COLO668 (cell line): ENCODE measurements at regions not wholly inside any gene's neighbourhood (a gene's known extent, or its start where the extent isn't known, plus 50 kb on each side); places are given as distances from the start of the nearest gene placed in this dataset.

Experiments
- DNase-seq: peaks from one replicate; lab custom pipeline; 2025; ENCODE audit not compliant: unreplicated experiment; lab: John Stamatoyannopoulos, UW

GRCh38 chr11:109914038-109914437 is 179.2 kb upstream of the ZC3H12C start:
- DNase-seq = no peak

GRCh38 chr11:109914809-109915653 is 178.2 kb upstream of the ZC3H12C start:
- no peak for DNase-seq

DNA sequence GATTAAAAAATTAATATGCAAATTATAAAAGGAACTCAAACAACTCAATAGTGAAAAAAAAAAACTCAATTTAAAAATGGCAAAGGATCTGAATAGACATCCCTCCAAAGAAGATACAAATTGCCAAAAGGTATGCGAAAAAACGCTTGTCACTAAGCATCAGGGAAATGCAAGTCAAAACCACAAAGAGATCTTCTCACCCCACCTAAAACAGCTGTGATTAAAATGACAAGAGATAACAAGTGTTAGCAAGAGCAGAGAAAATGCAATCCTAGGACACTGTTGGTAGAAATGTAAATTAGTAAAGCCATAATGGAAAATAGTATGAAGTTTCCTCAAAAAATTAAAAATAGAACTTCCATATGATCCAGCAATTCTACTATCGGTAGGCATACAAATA is 166.3 kb upstream of the ZC3H12C start:
- no peak for DNase-seq

- DNase-seq = no peak
These were observed 163.9 kb upstream of the ZC3H12C start for GRCh38 chr11:109929308-109929707.

GRCh38 chr11:109933126-109933525 is 160.1 kb upstream of the ZC3H12C start:
- no peak for DNase-seq

DNA sequence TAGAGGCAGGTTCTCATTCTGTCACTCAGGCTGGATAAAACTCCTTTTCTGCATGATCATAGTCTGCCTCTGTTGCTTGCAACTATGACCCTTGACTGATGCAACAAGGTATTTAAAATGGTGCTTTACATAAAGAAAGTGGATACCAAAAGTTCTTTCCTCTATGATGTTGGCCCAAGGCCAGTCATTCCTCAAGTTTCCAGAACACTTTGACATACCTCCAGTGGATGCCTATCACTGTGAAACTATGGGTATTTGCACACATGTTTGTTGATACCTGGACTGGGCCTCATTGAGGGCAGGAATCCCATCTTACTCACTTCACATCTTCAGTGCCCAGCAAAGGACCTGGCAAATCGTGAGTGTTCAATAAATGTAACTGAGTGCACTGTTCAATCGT is 159.0 kb upstream of the ZC3H12C start:
- no peak for DNase-seq

GRCh38 chr11:109936661-109937180 is 156.5 kb upstream of the ZC3H12C start:
- DNase-seq = no peak

DNA sequence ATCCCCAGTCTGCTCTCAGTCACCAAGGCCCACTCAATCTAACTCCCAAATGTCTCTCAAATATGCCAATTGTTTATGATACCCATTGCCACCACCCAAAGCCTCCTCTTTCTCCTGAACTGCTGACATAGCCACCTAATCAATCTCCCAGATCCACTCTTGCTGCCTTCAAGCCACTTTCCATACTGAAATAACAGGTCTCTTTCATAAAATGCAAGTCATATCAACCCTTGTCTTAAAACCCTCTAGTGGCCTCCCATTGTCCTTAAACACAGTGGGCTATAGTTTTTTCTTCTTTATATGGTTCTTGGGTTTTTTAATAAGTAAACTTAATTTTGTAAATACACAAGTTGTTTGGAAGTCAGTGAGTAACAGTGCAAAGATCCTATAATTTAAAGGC is 155.2 kb upstream of the ZC3H12C start:
- DNase-seq = no peak

- peak; percentile 39 for DNase-seq
These were observed 153.9 kb upstream of the ZC3H12C start for GRCh38 chr11:109939166-109939810.

GRCh38 chr11:109940816-109941215 is 152.4 kb upstream of the ZC3H12C start:
- no peak for DNase-seq

- no peak for DNase-seq
These were observed 147.4 kb upstream of the ZC3H12C start for GRCh38 chr11:109945626-109946321.

- peak; percentile 70 for DNase-seq
These were observed 146.8 kb upstream of the ZC3H12C start for GRCh38 chr11:109946322-109946846.

DNA sequence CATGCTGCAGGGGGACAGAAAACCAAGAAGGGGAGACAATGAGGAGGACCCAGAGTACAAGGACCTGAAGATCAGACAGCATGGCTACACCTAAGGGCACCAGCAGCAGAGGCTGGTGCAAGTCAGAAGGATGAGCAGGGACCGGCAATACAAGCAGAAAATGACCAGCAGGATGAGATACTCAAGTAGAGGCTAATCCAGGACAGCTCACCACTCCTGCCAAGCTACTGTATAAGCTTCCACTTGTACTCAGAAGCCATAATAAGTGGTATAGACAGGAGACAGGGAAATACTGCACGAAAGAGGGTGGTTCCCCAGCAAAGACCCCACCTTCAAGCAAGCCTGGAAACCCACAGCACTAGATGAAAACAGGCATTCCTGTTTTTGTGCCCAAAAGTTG is 138.7 kb upstream of the ZC3H12C start:
- no peak for DNase-seq

DNA sequence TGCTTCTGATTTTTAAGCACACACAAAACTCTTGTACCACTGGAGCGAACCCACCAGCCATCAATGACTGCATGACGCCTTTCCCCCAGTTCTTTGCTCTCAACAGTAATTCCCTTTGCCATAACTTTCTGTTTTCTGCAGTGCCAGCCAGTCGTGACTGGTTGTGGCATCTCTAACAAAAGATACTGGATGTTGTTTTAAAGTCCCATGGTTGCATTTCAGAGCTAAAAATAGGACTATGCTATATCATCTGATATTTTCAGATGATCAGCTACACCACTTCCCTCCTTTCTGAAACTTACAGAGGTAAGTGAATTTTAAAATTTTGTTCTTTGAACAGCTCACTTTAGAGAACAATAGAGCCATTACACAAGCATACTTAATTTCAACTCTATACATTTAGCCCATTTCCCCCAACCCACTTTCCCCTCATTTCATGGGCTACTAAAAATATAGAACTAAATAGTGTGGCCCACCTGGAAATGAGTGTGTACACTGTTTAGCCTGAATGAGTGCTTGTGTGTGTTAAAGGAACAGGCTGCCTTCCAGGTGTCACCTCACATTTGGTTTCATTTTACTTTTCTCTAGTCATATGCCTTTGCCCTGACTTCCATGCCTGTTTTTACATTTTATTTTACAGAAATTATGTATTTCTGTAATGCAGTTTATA is 136.9 kb upstream of the ZC3H12C start:
- no peak for DNase-seq

DNA sequence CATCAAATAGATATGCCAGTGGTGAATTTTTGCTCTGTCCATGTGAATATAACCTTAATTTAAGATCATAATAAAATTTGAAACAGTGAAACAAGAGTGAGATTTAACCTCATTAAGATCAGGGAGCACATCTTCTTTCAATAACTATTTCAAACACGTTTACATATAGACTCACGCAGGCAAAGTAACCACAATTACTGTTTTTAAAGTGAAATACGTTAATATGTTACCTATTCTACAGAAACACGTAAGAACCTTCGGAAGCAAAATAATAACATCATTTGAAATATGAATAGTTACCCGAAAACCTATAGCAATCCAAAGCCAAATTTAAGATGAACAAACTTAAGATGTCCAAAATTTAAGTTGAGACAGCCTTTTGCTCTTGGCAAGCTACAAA is 136.2 kb upstream of the ZC3H12C start:
- no peak for DNase-seq

DNA sequence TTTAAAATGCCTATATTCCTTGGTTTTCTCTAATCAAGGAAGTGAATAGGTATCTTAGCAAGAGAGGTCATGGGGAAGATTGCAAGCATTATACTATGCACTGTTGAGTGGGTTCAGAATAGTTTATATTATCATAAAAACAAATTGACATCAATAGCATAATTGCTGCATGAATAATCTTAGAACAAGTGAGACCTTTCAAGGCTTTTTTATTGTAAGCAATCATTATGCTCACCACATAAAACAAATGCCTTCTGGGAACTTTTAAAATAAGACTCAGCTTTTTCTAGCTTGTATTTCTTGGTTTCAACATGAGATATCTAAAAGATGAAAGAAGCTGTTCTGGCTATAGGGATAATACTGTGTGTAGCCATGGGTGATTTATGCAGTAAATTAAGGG is 135.6 kb upstream of the ZC3H12C start:
- no peak for DNase-seq

- DNase-seq = no peak
These were observed 134.9 kb upstream of the ZC3H12C start for GRCh38 chr11:109958131-109958820.

- no peak for DNase-seq
These were observed 134.4 kb upstream of the ZC3H12C start for GRCh38 chr11:109958821-109959166.

DNA sequence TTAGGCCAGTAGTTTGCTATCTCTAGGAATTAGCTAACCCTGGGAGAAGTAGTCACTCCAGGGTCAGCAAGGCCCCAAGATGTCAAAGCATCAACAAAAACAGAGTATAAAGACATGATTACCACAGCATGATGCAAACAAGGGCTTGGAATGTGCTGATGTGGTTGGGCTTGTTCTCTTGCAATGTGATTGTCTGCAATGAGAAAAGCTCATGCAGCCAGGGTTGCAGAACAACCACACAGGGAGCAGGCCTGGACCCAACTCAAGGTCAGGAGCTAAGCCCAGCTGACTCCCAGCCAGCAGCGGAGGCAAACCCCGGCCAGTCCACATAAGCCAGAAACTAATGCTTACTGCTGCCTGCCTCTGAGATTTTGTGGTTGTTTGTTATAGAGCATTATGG is 132.4 kb upstream of the ZC3H12C start:
- no peak for DNase-seq

DNA sequence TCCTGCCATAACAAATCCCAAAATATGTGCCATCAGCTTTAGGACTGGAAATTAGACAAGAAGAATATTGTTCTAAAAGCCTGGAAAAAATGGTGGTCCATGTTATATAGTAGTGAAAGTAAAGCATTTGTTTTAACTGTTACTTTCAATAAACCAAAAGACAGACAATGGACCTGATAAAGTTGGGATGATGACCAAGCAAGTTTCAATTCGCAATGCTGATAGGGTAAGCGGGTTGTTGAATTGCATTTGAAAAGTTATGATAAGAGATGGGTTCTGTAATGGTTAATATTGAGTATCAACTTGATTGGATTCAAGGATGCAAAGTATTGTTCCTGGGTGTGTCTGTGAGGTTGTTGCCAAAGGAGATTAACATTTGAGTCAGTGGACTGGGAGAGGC is 131.9 kb upstream of the ZC3H12C start:
- DNase-seq = no peak
